ENCODE measurements at regions not wholly inside any gene's neighbourhood (a gene's known extent, or its start where the extent isn't known, plus 50 kb on each side); places are given as distances from the start of the nearest gene placed in this dataset.

DNA sequence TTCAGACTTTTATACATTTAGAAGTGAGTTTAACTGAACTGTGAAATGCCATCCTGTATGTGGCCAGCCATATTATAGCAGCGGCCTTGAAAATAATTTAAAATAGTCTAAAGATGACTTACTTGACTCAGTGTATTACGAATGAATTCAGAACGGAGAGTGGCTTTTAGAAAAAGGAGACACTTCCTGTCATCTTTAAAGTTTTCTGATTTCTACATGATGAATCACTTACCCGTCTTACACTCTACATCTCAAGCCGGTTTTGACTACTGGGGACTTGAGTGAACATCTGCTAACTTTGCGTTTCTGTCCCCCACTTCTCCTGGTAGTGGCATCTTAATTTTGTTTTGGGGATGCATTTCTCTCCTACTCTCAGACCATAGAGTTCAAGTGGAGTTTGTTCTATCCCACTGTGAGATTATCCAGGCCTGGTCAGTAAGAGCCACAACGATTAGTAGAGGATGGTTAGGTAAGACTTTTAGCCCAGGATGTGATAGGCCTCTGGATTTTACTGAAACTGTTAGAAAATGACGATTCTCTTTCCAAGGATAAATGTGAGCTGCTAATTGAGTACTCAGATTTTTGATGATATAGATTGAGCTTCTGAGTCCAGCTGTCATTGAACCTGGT is 175.4 kb upstream of the CADPS start:
- intact Hi-C loops (cut with DNase I; ENCODE audit: low total_unique reads) = no loop called here

DNA sequence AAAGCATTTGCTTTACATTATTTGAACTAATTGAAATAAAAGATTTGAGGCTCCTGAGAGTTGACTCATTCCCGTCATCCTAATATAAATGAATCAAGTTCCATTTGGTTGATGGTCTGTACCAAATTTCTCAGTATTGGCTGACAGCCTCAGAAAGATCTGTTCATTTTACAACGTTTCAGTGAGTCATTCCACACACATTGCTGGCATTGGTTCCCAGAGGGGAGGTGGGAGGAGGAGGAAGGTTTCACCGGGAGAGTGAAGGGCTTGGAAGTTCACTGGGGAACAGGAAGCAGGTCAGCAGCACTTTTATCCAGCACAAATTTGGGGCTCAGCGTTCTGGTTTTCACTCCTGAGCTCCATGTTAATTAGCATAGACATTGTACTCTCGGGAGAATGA is 176.7 kb upstream of the CADPS start:
- Histone ChIP-seq H3K27ac (no peak overlapping the region), H3K4me1 (peaks cover 0 to 4% (median 0%) of the 10 kb centered on the region in 4 donors), H3K4me3 (no peak overlapping the region), H3K36me3 (no peaks in the 10 kb centered on the region), H3K9me3 (no peaks in the 10 kb centered on the region), H3K27me3 (no peaks in the 10 kb centered on the region)
- DNase-seq = no peak
- intact Hi-C loops (cut with DNase I; ENCODE audit: low total_unique reads) = no loop called here
- TF ChIP-seq, protein P1, sequence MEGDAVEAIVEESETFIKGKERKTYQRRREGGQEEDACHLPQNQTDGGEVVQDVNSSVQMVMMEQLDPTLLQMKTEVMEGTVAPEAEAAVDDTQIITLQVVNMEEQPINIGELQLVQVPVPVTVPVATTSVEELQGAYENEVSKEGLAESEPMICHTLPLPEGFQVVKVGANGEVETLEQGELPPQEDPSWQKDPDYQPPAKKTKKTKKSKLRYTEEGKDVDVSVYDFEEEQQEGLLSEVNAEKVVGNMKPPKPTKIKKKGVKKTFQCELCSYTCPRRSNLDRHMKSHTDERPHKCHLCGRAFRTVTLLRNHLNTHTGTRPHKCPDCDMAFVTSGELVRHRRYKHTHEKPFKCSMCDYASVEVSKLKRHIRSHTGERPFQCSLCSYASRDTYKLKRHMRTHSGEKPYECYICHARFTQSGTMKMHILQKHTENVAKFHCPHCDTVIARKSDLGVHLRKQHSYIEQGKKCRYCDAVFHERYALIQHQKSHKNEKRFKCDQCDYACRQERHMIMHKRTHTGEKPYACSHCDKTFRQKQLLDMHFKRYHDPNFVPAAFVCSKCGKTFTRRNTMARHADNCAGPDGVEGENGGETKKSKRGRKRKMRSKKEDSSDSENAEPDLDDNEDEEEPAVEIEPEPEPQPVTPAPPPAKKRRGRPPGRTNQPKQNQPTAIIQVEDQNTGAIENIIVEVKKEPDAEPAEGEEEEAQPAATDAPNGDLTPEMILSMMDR (IDR thresholded peaks at IDR 0.05) = no peak

More for the DNA sequence above, 175.4 kb upstream of the CADPS start:
- H3K36me3 ChIP-seq = no peaks in the 10 kb centered on the region
- peaks cover 0 to 4% (median 0%) of the 10 kb centered on the region in 4 donors for H3K4me1 ChIP-seq
- H3K9me3 ChIP-seq = no peaks in the 10 kb centered on the region
- no peak overlapping the region for H3K4me3 ChIP-seq
- no peak overlapping the region for H3K27ac ChIP-seq
- H3K27me3 ChIP-seq = no peaks in the 10 kb centered on the region
- no peak for DNase-seq
- TF ChIP-seq, protein P1 (IDR thresholded peaks at IDR 0.05) = no peak

DNA sequence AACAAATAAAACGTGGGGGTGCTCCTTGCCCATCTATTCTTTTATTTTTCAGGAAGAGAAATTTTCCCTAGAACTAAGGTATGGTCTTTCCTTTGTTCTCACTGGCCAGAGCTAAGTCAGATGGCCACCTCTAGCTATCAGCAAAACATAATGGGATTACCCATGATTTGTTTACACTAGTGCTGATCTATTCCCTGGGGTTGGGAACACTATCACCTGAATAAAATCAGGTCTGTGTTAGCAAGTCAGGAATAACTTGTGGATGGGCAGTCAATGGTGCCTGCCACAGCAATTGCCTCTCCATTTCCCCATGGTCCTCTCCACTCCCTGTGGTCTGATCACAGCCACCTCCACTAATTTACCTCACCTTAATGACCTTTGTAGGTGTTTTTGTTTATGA is 181.7 kb upstream of the CADPS start:
- intact Hi-C loops (cut with DNase I; ENCODE audit: low total_unique reads) = no loop called here
- peaks cover 0 to 2% (median 0%) of the 10 kb centered on the region in 4 donors for H3K4me1 ChIP-seq

DNA sequence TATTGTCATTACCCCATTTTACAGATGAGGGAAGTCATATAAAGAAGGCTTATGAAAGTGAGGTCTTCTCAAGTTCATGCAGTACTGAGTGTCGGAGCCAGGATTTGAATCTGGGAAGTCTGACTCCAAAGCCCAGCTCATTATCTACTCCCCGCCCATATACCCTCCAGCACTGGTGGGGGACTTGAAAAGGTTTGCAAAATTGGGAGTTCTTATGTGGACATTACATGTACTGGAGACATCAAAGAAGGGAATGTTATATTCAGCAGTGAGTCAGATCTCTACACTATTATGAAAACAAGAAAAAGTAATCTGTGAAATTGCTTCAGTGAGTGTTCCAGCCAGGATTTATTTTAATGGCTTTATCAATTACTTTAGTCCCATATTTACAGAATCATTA is 185.2 kb upstream of the CADPS start:
- intact Hi-C loops (cut with DNase I; ENCODE audit: low total_unique reads) = no loop called here
- H3K27me3 ChIP-seq = no peaks in the 10 kb centered on the region
- H3K9me3 ChIP-seq = no peaks in the 10 kb centered on the region
- TF ChIP-seq, protein P1 (IDR thresholded peaks at IDR 0.05) = no peak
- no peaks in the 10 kb centered on the region for H3K4me1 ChIP-seq
- H3K36me3 ChIP-seq = no peaks in the 10 kb centered on the region
- H3K27ac ChIP-seq = no peak overlapping the region
- no peak overlapping the region for H3K4me3 ChIP-seq
- no peak for DNase-seq

More for the DNA sequence above, 181.7 kb upstream of the CADPS start:
- TF ChIP-seq, protein P1 (IDR thresholded peaks at IDR 0.05) = no peak
- no peaks in the 10 kb centered on the region for H3K9me3 ChIP-seq
- no peaks in the 10 kb centered on the region for H3K36me3 ChIP-seq
- no peak for DNase-seq
- no peak overlapping the region for H3K4me3 ChIP-seq
- no peaks in the 10 kb centered on the region for H3K27me3 ChIP-seq
- no peak overlapping the region for H3K27ac ChIP-seq

DNA sequence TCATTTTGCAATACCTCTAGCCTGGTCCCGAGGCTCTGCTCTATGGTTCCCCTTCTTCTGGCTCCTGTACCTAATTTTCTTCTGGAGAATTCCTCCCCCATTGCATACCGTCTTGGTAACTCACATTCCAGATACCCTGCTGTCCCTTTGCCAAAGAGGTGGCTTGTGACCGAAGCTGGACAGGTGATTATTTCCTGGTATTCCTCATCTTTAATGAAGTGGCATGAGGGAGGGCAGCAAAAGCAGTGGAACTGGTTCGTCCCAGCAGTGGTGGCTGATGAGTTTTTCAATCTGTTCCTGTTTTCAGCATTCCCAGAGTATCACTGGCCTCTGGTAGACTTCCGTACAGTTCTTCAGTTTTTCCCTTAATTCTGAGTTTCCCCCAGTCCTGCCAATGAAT is 186.2 kb upstream of the CADPS start:
- TF ChIP-seq, protein P1 (IDR thresholded peaks at IDR 0.05) = no peak
- Histone ChIP-seq H3K27ac (no peak overlapping the region), H3K4me1 (no peaks in the 10 kb centered on the region), H3K9me3 (no peaks in the 10 kb centered on the region), H3K36me3 (no peaks in the 10 kb centered on the region), H3K4me3 (no peak overlapping the region), H3K27me3 (no peaks in the 10 kb centered on the region)
- intact Hi-C loops (cut with DNase I; ENCODE audit: low total_unique reads) = no loop called here
- no peak for DNase-seq
